Dermis blood vessel endothelial cell (primary cell): ENCODE measurements at regions not wholly inside any gene's neighbourhood (a gene's known extent, or its start where the extent isn't known, plus 50 kb on each side); places are given as distances from the start of the nearest gene placed in this dataset.
"Not testable (repeated sequence)": the region's sequence is repeated elsewhere in the genome, so short reads cannot be mapped to it uniquely, and the experiment has no call there.

Experiments used
- DNase-seq: peaks from one replicate; pipeline ENCODE4 v3.0.0; 2010

- no peak for DNase-seq
These were observed 471.5 kb downstream of the EPM2A start for GRCh38 chr6:145263778-145264211.

GRCh38 chr6:145266432-145267075, 468.8 kb downstream of the EPM2A start:
- no peak for DNase-seq

- DNase-seq = no peak
These were observed 468.0 kb downstream of the EPM2A start for GRCh38 chr6:145267076-145267867.

GRCh38 chr6:145270464-145270863, 464.9 kb downstream of the EPM2A start:
- no peak for DNase-seq

- DNase-seq = no peak
These were observed 464.3 kb downstream of the EPM2A start for GRCh38 chr6:145271040-145271439.

- no peak for DNase-seq
These were observed 463.7 kb downstream of the EPM2A start for GRCh38 chr6:145271577-145271976.

GRCh38 chr6:145272246-145272645, 463.1 kb downstream of the EPM2A start:
- DNase-seq = no peak

- DNase-seq = no peak
These were observed 462.2 kb downstream of the EPM2A start for GRCh38 chr6:145273136-145273535.

- DNase-seq = no peak
These were observed 461.2 kb downstream of the EPM2A start for GRCh38 chr6:145274083-145274482.

GRCh38 chr6:145275019-145275418, 460.3 kb downstream of the EPM2A start:
- no peak for DNase-seq

- no peak for DNase-seq
These were observed 459.5 kb downstream of the EPM2A start for GRCh38 chr6:145275787-145276186.

- no peak for DNase-seq
These were observed 458.6 kb downstream of the EPM2A start for GRCh38 chr6:145276756-145277155.

- no peak for DNase-seq
These were observed 457.8 kb downstream of the EPM2A start for GRCh38 chr6:145277358-145278086.

GRCh38 chr6:145278163-145278807, 457.0 kb downstream of the EPM2A start:
- no peak for DNase-seq

GRCh38 chr6:145279551-145279950, 455.8 kb downstream of the EPM2A start:
- DNase-seq = no peak

- no peak for DNase-seq
These were observed 455.3 kb downstream of the EPM2A start for GRCh38 chr6:145279993-145280392.

GRCh38 chr6:145283209-145283608, 452.1 kb downstream of the EPM2A start:
- DNase-seq = not testable (repeated sequence)

- DNase-seq = no peak
These were observed 451.5 kb downstream of the EPM2A start for GRCh38 chr6:145283856-145284255.

- DNase-seq = no peak
These were observed 448.4 kb downstream of the EPM2A start for GRCh38 chr6:145286916-145287315.

GRCh38 chr6:145289573-145289972, 445.7 kb downstream of the EPM2A start:
- DNase-seq = no peak

GRCh38 chr6:145290122-145290521, 445.2 kb downstream of the EPM2A start:
- no peak for DNase-seq

- DNase-seq = no peak
These were observed 443.3 kb downstream of the EPM2A start for GRCh38 chr6:145292066-145292465.

- DNase-seq = no peak
These were observed 440.4 kb downstream of the EPM2A start for GRCh38 chr6:145294942-145295341.
